Trophoblast cell (in vitro differentiated cells and primary cell): ENCODE measurements at regions not wholly inside any gene's neighbourhood (a gene's known extent, or its start where the extent isn't known, plus 50 kb on each side); places are given as distances from the start of the nearest gene placed in this dataset.

Source experiments
- DNase-seq, 2 donors: peaks; one replicate each; pipeline ENCODE4 v3.0.0-alpha.2; 2016
- H2AFZ ChIP-seq: 2 replicates; pipeline ENCODE4 v1.6.1; 2013; ENCODE audit warnings: low read length, moderate library complexity, mild to moderate bottlenecking; ENCODE audit not compliant: insufficient read depth, poor library complexity
- H2AK5ac ChIP-seq: 2 replicates; pipeline ENCODE4 v1.6.1; 2013; ENCODE audit warnings: mild to moderate bottlenecking, low read length
- H2BK120ac ChIP-seq: 2 replicates; pipeline ENCODE4 v1.6.1; 2013; ENCODE audit warnings: low read length, mild to moderate bottlenecking, moderate library complexity; ENCODE audit not compliant: insufficient read depth, poor library complexity
- H2BK12ac ChIP-seq: 2 replicates; pipeline ENCODE4 v1.6.1; 2013; ENCODE audit warnings: mild to moderate bottlenecking, low read length, moderate library complexity
- H2BK5ac ChIP-seq: 2 replicates; pipeline ENCODE4 v1.6.1; 2013; ENCODE audit warnings: low read length, low read depth, moderate library complexity, mild to moderate bottlenecking; ENCODE audit not compliant: poor library complexity
- H3K14ac ChIP-seq: 2 replicates; pipeline ENCODE4 v1.6.1; 2013; ENCODE audit warnings: mild to moderate bottlenecking, low read length
- H3K18ac ChIP-seq: 2 replicates; pipeline ENCODE4 v1.6.1; 2013; ENCODE audit warnings: mild to moderate bottlenecking, low read length
- H3K23ac ChIP-seq: 2 replicates; pipeline ENCODE4 v1.6.1; 2013; ENCODE audit warnings: low read length
- H3K27ac ChIP-seq: 2 replicates; pipeline ENCODE4 v1.5.1; 2013; ENCODE audit warnings: low read depth, mild to moderate bottlenecking, inconsistent platforms, low read length, moderate library complexity
- H3K27me3 ChIP-seq: 2 replicates; pipeline ENCODE4 v1.6.1; 2013; ENCODE audit warnings: inconsistent platforms, mild to moderate bottlenecking, low read length, moderate library complexity; ENCODE audit not compliant: insufficient read depth
- H3K36me3 ChIP-seq, 2 experiments: 1 replicate in 1 of 2; 2 replicates in 1 of 2; pipeline ENCODE4 v1.6.1; 2013; ENCODE audit warnings: low read length in 2 of 2, mild to moderate bottlenecking in 2 of 2, moderate library complexity in 1 of 2; ENCODE audit not compliant: insufficient read depth in 2 of 2, control insufficient read depth in 1 of 2
- H3K4ac ChIP-seq: 2 replicates; pipeline ENCODE4 v1.6.1; 2013; ENCODE audit warnings: low read depth, mild to moderate bottlenecking, low read length, moderate library complexity
- H3K4me1 ChIP-seq, 2 experiments: 1 replicate in 1 of 2; 2 replicates in 1 of 2; pipeline ENCODE4 v1.6.1; 2013; ENCODE audit warnings: low read length in 2 of 2, mild to moderate bottlenecking in 2 of 2, moderate library complexity in 1 of 2; ENCODE audit not compliant: insufficient read depth in 2 of 2, control insufficient read depth in 1 of 2
- H3K4me2 ChIP-seq: 2 replicates; pipeline ENCODE4 v1.6.1; 2013; ENCODE audit warnings: inconsistent platforms, mild to moderate bottlenecking, low read length, moderate library complexity
- H3K4me3 ChIP-seq: 2 replicates; pipeline ENCODE4 v1.5.1; 2013; ENCODE audit warnings: mild to moderate bottlenecking, low read depth, low read length, inconsistent platforms
- H3K79me1 ChIP-seq: one replicate; pipeline ENCODE4 v1.6.1; 2013; ENCODE audit warnings: low read length
- H3K79me2 ChIP-seq: 2 replicates; pipeline ENCODE4 v1.6.1; 2013; ENCODE audit warnings: low read length, mild to moderate bottlenecking; ENCODE audit not compliant: control insufficient read depth, insufficient read depth, poor library complexity
- H3K9ac ChIP-seq: 2 replicates; pipeline ENCODE4 v1.6.1; 2013; ENCODE audit warnings: mild to moderate bottlenecking, low read length
- H3K9me3 ChIP-seq: 2 replicates; pipeline ENCODE4 v1.6.1; 2013; ENCODE audit warnings: low read depth, mild to moderate bottlenecking, control low read depth, inconsistent platforms, low read length; ENCODE audit not compliant: insufficient read depth
- H4K12ac ChIP-seq: 2 replicates; pipeline ENCODE4 v1.6.1; 2013; ENCODE audit warnings: low read depth, mild to moderate bottlenecking, low read length, moderate library complexity
- H4K8ac ChIP-seq: 2 replicates; pipeline ENCODE4 v1.6.1; 2013; ENCODE audit warnings: low read depth, mild to moderate bottlenecking, low read length, moderate library complexity
- H4K91ac ChIP-seq: one replicate; pipeline ENCODE4 v1.6.1; 2013; ENCODE audit warnings: low read depth, mild to moderate bottlenecking, low read length, moderate library complexity
- WGBS: extraction: QIAGEN DNeasy Blood & Tissue Kit; methylation state at CpG from one replicate; pipeline ENCODE4 v1.1.7; 2013; ENCODE audit warnings: missing lambda C conversion rate; ENCODE audit not compliant: insufficient read length, insufficient coverage; ENCODE audit errors: extremely low coverage; 5-methylcytosine and 5-hydroxymethylcytosine counted together

DNA sequence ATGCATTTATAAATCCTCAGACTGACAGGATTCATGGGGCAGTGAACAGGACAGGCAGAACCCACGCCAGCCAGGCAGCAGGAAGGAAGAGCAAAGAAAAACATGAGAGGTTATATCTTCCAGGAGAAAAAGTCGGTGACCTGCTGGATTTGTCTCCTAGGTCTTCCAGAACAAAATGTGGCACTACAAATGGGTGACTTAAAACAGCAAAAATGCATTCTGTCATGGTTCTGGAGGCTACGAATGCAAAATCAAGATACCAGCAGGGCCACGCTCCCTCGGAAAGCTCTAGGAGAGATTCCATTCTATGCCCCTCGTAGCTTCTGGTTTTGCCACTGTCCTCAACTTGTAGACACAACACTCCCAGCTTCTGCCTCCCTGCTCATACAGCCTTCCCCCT is 63.4 kb downstream of the PSMG1 start:
- Histone ChIP-seq H4K12ac (no peak overlapping the region), H3K4me1 (no peaks in the 10 kb centered on the region), H2AK5ac (no peak overlapping the region), H3K9ac (no peak overlapping the region), H3K18ac (no peak overlapping the region), H3K4ac (no peak overlapping the region), H2BK5ac (no peak overlapping the region), H3K27ac (no peak overlapping the region), H4K8ac (no peak overlapping the region), H2BK12ac (no peak overlapping the region), H3K14ac (no peak overlapping the region), H3K79me1 (no peaks in the 10 kb centered on the region), H3K23ac (no peak overlapping the region), H3K36me3 (no peaks in the 10 kb centered on the region), H2AFZ (no peak overlapping the region), H3K79me2 (no peaks in the 10 kb centered on the region), H3K9me3 (peaks cover 7% of the 10 kb centered on the region), H3K4me2 (no peak overlapping the region), H4K91ac (no peak overlapping the region), H3K27me3 (no peaks in the 10 kb centered on the region), H2BK120ac (no peak overlapping the region), H3K4me3 (no peak overlapping the region)
- WGBS: no CpG with 5 or more reads among the region's 6 CpGs
- peak; percentile 44 to 82 for DNase-seq

DNA sequence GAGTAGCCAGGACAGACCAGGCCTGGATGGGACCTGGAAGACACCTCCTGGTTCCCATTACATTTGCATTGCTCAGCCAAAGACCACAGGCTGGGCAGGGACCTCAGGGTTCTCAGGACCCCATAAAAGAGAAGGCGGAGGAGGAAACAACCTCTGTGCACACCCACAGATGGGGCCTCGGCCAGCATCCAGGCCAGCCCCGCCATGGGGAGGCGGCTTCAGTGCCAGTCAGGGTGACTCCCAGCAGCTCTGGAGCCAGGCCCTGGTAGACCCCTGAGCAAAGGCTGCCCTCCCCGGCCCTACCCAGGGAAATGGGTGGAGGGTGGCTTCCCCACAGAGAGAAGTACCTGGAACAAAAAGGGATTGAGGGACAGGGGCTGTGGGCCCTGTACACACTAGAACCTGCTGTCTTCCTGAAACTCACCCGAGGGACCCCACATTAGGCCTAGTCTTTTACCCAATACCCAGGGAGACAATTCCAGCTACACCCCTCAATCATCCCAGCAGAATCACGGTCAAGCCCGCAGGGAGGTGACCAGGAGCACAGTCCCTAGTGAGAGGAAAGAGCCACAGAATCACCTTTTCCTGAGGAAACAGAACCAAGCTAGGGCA is 64.5 kb downstream of the PSMG1 start:
- no peak overlapping the region for H4K12ac ChIP-seq
- H3K9ac ChIP-seq: no peak overlapping the region
- H3K27me3 ChIP-seq: no peaks in the 10 kb centered on the region
- H3K27ac ChIP-seq: no peak overlapping the region
- H3K4me3 ChIP-seq: no peak overlapping the region
- no peak overlapping the region for H3K18ac ChIP-seq
- no peak overlapping the region for H3K23ac ChIP-seq
- H3K9me3 ChIP-seq: peaks cover 7% of the 10 kb centered on the region
- H4K91ac ChIP-seq: no peak overlapping the region
- no peak overlapping the region for H2AFZ ChIP-seq
- no peaks in the 10 kb centered on the region for H3K4me1 ChIP-seq
- DNase-seq: no peak
- no peak overlapping the region for H3K4me2 ChIP-seq
- H3K36me3 ChIP-seq: no peaks in the 10 kb centered on the region
- WGBS: no CpG with 5 or more reads among the region's 8 CpGs
- H2BK5ac ChIP-seq: no peak overlapping the region
- H3K14ac ChIP-seq: no peak overlapping the region
- H2BK12ac ChIP-seq: no peak overlapping the region
- H2AK5ac ChIP-seq: no peak overlapping the region
- no peak overlapping the region for H4K8ac ChIP-seq
- H3K4ac ChIP-seq: no peak overlapping the region
- H2BK120ac ChIP-seq: no peak overlapping the region
- H3K79me2 ChIP-seq: no peaks in the 10 kb centered on the region
- H3K79me1 ChIP-seq: no peaks in the 10 kb centered on the region

DNA sequence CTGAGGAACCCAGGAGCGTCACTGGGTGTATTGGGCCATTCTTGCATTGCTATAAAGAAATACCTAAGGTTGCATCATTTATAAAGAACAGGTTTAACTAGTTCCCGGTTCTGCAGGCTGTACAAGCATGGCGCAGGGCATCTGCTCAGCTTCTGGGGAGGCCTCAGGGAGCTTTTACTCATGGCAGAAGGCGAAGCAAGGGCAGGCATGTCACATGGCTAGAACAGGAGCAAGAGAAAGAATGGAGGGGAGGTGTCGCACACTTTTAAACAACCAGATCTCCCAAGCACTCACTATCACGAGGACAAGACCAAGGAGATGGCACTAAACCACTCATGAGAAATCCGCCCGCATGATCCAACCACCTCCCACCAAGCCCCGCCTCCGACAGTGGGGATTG is 65.2 kb downstream of the PSMG1 start:
- WGBS: no CpG with 5 or more reads among the region's 10 CpGs
- Histone ChIP-seq H3K79me2 (no peaks in the 10 kb centered on the region), H3K27me3 (no peaks in the 10 kb centered on the region), H3K23ac (no peak overlapping the region), H3K4ac (no peak overlapping the region), H3K4me2 (no peak overlapping the region), H2BK12ac (no peak overlapping the region), H3K36me3 (no peaks in the 10 kb centered on the region), H3K4me3 (no peak overlapping the region), H3K9ac (no peak overlapping the region), H3K18ac (no peak overlapping the region), H3K9me3 (peaks cover 7% of the 10 kb centered on the region), H3K27ac (no peak overlapping the region), H3K14ac (no peak overlapping the region), H4K91ac (no peak overlapping the region), H2BK120ac (no peak overlapping the region), H4K8ac (no peak overlapping the region), H2AFZ (no peak overlapping the region), H4K12ac (no peak overlapping the region), H3K79me1 (no peaks in the 10 kb centered on the region), H2AK5ac (no peak overlapping the region), H2BK5ac (no peak overlapping the region), H3K4me1 (no peaks in the 10 kb centered on the region)
- peak in 1 of 2 donors; percentile 27 for DNase-seq

GRCh38 chr21:39117440-39117970 is 65.7 kb downstream of the PSMG1 start:
- H2AK5ac ChIP-seq: no peak overlapping the region
- H2BK5ac ChIP-seq: no peak overlapping the region
- H3K79me1 ChIP-seq: no peaks in the 10 kb centered on the region

More at GRCh38 chr21:39117440-39117970, 65.7 kb downstream of the PSMG1 start:
- Histone ChIP-seq H3K23ac (no peak overlapping the region), H4K8ac (no peak overlapping the region), H2BK120ac (no peak overlapping the region), H3K14ac (no peak overlapping the region), H3K27ac (no peak overlapping the region), H3K9ac (no peak overlapping the region), H3K9me3 (peaks cover 7% of the 10 kb centered on the region), H3K79me2 (no peaks in the 10 kb centered on the region), H2BK12ac (no peak overlapping the region), H3K4me3 (no peak overlapping the region), H3K18ac (no peak overlapping the region), H3K4me1 (no peaks in the 10 kb centered on the region), H3K4ac (no peak overlapping the region), H3K27me3 (no peaks in the 10 kb centered on the region), H4K91ac (no peak overlapping the region), H3K4me2 (no peak overlapping the region), H4K12ac (no peak overlapping the region), H3K36me3 (no peaks in the 10 kb centered on the region), H2AFZ (no peak overlapping the region)
- no CpG with 5 or more reads among the region's 11 CpGs for WGBS
- no peak for DNase-seq
